ENCODE measurements at regions not wholly inside any gene's neighbourhood (a gene's known extent, or its start where the extent isn't known, plus 50 kb on each side); places are given as distances from the start of the nearest gene placed in this dataset.

DNA sequence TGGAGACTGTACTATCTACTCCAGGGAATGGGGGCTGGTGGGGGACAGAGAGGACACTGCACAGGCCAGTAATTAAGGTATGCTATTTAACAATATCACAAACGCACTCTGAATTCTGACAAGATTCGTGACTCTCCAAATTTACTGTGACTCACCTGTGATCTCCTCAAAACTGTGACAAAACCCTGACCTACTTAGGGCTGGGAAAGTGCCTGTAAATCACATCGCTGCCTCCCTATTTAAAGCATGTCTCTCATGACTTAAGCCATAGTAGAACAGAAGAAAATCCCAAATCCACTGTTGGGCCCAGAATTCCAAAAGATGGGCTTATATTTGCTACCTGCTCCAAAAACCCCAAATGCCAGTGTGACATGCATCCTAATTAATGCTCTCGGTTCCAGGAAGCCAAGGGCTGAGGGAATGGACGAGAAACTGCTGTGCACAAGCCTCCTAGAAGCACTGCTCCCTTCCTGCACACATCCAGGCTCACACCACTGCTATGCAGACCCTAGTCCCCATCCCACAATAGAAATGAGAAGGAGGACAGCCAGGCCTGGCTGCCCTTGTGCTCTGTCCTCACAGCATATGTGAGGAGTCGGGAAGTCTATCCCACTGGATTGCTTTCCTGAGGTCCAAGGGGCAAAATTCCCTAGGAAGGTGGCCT, 187.7 kb upstream of the CHRNA7 start:
- no peak for DNase-seq (ENCODE audit: extremely low spot score)
- ChIA-PET POLR2A (no interaction called here), CTCF (no interaction called here)
- TF ChIP-seq, protein P1, sequence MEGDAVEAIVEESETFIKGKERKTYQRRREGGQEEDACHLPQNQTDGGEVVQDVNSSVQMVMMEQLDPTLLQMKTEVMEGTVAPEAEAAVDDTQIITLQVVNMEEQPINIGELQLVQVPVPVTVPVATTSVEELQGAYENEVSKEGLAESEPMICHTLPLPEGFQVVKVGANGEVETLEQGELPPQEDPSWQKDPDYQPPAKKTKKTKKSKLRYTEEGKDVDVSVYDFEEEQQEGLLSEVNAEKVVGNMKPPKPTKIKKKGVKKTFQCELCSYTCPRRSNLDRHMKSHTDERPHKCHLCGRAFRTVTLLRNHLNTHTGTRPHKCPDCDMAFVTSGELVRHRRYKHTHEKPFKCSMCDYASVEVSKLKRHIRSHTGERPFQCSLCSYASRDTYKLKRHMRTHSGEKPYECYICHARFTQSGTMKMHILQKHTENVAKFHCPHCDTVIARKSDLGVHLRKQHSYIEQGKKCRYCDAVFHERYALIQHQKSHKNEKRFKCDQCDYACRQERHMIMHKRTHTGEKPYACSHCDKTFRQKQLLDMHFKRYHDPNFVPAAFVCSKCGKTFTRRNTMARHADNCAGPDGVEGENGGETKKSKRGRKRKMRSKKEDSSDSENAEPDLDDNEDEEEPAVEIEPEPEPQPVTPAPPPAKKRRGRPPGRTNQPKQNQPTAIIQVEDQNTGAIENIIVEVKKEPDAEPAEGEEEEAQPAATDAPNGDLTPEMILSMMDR (IDR thresholded peaks at IDR 0.05; ENCODE audit: control extremely low read depth, extremely low read depth, low read depth, missing control alignments), result no peak

DNA sequence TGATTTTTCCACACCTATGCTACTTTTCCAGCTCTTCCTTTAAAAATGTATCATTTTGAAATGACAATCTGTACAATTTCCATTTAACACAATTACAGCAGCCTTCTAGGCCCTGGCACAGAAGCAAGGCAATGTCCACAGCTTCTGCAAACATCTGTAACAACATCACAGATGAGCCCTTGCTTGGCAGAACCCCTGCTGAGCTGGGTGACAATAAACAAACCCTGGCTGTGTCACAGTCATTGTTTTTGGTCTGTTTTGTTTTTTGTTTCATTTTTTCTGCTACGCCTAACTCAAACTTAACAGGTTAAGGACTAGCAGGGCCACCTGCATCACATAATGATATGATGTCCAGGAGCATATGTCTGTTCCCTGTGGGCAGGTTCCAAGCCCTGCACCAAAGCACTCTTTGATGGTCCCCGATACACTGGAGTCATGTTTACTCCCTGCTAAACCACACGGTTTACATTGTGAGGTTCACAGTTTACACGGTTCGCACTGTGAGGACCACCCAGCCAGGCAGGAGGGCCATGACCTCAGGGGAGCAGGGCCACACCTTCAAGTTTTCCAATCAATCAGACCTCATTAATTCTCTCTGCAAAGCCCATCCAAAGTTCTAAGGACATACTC, 186.8 kb upstream of the CHRNA7 start:
- ChIA-PET CTCF (no interaction called here), POLR2A (no interaction called here)
- TF ChIP-seq, protein P1 (IDR thresholded peaks at IDR 0.05; ENCODE audit: control extremely low read depth, extremely low read depth, low read depth, missing control alignments), result no peak
- DNase-seq (ENCODE audit: extremely low spot score), result no peak

DNA sequence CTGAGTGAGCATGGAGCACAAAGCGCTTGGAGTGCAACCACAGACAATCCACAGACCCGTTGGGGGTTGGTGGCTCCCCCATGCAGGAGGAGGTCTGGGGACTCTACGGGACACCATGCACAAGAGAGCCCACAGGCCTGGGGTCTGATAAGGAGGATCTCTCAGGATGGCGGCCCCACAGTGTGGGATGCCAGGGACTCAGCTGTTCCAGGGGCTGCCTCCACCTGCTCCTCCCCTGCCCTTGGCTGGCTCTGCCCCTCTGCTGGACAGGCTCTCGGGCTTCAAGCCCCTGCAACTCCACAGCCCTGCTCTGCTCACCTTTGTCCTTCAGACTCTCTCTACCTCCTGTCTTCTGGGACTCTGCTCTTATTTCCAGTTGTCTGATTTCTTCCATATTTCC, 184.5 kb upstream of the CHRNA7 start:
- ChIA-PET CTCF (no interaction called here), POLR2A (no interaction called here)
- TF ChIP-seq, protein P1 (IDR thresholded peaks at IDR 0.05; ENCODE audit: control extremely low read depth, extremely low read depth, low read depth, missing control alignments), result no peak
- DNase-seq (ENCODE audit: extremely low spot score), result no peak

DNA sequence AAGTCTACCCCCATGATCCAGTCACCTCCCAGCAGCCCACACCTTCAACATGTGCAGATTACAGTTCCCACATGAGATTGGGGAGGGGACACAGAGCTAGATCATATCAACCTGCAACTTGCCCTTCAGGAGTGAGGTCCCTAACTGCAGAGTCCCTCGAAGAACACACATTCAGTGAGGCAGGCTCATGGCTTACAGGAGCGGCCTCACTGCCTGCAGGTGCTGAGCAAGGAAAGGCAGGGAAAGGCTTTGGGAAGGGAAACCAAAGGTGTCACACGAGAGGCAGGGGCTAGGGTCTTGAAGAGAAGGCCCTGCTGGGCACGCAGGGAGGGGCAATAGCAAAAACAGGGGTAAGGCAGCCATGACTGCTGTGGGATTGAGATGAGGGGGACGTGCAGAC, 182.4 kb upstream of the CHRNA7 start:
- no peak for DNase-seq (ENCODE audit: extremely low spot score)
- ChIA-PET CTCF (no interaction called here), POLR2A (no interaction called here)
- TF ChIP-seq, protein P1 (IDR thresholded peaks at IDR 0.05; ENCODE audit: control extremely low read depth, extremely low read depth, low read depth, missing control alignments), result no peak

DNA sequence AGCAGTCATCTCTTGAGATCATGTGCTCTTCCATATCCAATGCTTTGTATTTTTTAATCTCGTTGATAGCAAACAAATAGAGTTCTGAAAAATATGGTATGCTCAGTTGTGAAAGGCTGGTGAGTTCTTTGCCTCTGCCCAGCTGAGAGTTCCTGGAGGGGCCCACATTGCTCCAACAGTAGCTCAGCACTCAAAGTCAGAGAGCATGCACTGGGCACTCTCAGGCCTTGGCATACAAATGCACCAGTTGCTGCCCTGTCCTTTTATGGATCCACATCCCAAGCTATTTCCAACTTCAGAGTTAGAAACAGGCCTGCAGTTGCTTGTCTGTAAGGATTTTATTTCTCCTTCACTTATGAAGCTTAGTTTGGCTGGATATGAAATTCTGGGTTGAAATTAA, 181.7 kb upstream of the CHRNA7 start:
- DNase-seq (ENCODE audit: extremely low spot score), result no peak
- CTCF ChIA-PET, result interaction anchor here (1.0 kb wide), 1 partner anchor 192 kb away, joined by 3 read pairs; no protein-coding TSS in a partner anchor
- TF ChIP-seq, protein P1 (IDR thresholded peaks at IDR 0.05; ENCODE audit: control extremely low read depth, extremely low read depth, low read depth, missing control alignments), result no peak
- POLR2A ChIA-PET, result no interaction called here

DNA sequence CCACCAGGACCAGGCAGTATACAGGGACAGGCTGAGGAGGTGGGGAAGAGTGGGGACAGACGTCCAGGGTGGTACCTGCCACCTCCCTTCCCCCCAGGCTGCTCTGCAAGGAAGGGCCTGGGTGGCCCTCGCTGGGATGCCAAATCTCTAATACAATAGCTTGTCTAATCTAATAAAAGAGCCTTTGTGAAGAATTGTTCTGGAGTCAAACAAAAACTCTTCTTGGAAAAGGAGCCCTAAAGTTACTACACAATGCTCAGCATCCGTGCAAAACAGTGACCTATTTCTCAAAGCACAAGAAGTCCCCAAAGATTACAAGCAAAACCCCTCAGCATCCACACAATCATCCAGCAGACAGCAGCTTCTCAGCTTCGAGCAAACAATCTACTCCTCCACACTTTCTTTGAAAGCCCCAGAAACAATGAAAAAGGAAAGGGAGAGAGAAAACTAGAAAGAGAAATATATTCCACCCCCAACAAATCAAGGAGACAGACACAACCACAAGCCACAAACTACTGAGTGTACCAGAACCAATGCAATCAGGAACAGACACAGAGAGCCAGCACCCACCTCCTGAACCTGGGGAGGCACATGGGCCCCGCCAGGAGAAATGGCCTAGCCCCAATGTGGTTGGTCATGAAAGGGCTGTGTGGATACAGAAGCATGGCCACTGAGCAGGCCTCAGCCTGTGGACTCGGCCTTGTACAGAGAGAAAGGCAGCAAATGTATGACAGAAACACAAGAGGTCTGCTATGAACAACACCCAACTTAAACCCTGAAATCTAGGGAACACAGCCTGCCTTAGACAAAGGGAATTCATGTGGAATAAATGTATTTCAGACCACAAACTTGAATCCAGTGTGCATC, 177.1 kb upstream of the CHRNA7 start:
- POLR2A ChIA-PET, result no interaction called here
- CTCF ChIA-PET, result interaction anchor here (1.2 kb wide), 1 partner anchor 49 kb away, joined by 3 read pairs; no protein-coding TSS in a partner anchor
- TF ChIP-seq, protein P1 (IDR thresholded peaks at IDR 0.05; ENCODE audit: control extremely low read depth, extremely low read depth, low read depth, missing control alignments), result no peak
- DNase-seq (ENCODE audit: extremely low spot score), result no peak

All from GM10248 (cell line).